HG02759 (cell line): ENCODE measurements at regions not wholly inside any gene's neighbourhood (a gene's known extent, or its start where the extent isn't known, plus 50 kb on each side); places are given as distances from the start of the nearest gene placed in this dataset.
"Not testable (repeated sequence)": the region's sequence is repeated elsewhere in the genome, so short reads cannot be mapped to it uniquely, and the experiment has no call there.

Source experiments
- ATAC-seq: cut with Tn5 transposase; IDR thresholded peaks from one replicate; pipeline ENCODE4 v1.9.1; 2021; ENCODE audit warnings: mild to moderate bottlenecking, moderate library complexity; ENCODE audit not compliant: unreplicated experiment

- no peak for ATAC-seq
Observed at GRCh38 chr13:81382246-81382645, 1041.3 kb upstream of the SPRY2 start.

DNA sequence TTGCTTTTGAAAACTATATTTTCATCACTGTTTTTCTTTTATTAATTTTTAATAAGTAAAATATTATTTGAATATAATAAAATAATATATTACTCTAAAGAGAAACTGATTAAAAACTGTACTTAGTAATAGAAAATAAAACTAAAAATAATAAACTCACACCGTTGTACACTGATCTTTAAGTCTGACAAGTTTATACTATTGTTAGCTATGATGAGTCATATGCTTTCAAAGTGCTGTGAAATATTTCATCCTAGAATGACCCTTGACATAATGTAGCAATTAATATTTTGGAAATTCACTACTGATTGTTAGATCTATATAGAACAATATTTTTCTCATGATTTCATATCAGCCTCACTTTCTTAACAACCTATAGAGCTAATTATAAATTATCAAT is 1040.6 kb upstream of the SPRY2 start:
- ATAC-seq = no peak

GRCh38 chr13:81379183-81379582 is 1038.3 kb upstream of the SPRY2 start:
- ATAC-seq = no peak

GRCh38 chr13:81377921-81378320 is 1037.0 kb upstream of the SPRY2 start:
- no peak for ATAC-seq

GRCh38 chr13:81375709-81376108 is 1034.8 kb upstream of the SPRY2 start:
- no peak for ATAC-seq

GRCh38 chr13:81362711-81363110 is 1021.8 kb upstream of the SPRY2 start:
- ATAC-seq = not testable (repeated sequence)

DNA sequence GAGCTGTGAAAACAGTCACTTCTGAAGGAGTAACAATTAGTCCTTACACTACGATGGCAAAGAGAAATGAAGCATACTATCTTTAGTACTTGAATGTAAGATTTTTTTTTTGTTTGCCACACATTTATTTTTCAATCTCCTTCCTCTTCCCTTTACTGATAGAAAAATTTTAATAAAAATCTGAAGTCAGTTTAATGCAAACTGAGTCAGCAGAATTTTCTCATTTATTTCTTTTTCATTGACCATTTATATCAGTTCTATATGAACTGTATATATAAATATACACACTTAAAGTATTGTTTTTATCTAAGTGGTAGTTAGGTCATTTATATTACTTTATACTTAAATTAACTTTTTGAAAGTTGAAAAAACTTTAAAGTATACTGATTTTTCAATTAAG is 1009.1 kb upstream of the SPRY2 start:
- no peak for ATAC-seq

GRCh38 chr13:81340118-81341069 is 999.5 kb upstream of the SPRY2 start:
- not testable (repeated sequence) for ATAC-seq

GRCh38 chr13:81339666-81340065 is 998.7 kb upstream of the SPRY2 start:
- not testable (repeated sequence) for ATAC-seq

DNA sequence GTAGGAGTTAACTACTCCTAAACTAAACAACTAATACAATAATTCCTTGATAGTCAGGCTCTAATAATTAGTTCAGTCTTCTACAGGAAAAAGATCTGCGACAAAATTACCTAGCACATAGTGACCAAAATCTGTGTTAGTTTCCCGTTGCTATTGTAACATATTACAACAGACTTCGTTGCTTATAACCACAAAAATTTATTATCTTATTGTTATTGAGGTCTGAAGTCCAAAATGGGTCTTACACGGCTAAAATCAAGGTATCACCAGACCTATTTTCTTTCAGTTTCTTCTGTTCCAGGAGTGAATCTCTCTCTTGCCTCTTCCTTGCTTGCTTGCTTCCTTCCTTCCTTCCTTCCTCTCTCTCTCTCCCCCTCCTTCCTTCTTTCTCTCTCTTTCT is 993.6 kb upstream of the SPRY2 start:
- no peak for ATAC-seq

- no peak for ATAC-seq
Observed at GRCh38 chr13:81326913-81327312, 986.0 kb upstream of the SPRY2 start.

GRCh38 chr13:81320516-81320915 is 979.6 kb upstream of the SPRY2 start:
- ATAC-seq = no peak

DNA sequence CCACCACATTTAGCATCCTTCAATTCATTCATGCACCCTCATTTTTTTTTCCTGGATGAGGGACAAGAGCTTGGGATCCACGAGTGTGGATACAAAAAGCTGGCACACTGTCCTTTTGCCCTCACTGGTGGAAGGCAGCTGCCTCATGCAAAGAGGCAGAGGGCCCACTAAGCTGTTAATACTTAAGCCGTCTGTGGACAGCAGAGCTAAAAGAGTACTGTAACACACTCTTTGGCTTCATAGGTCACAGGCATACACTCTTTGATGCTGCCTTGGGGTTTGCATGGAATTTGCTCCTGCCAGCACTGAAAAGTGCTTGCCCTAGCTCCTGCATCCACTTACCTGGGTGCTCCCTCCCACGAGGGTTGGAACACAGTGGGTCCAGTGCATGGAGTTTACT is 978.4 kb upstream of the SPRY2 start:
- ATAC-seq = no peak

DNA sequence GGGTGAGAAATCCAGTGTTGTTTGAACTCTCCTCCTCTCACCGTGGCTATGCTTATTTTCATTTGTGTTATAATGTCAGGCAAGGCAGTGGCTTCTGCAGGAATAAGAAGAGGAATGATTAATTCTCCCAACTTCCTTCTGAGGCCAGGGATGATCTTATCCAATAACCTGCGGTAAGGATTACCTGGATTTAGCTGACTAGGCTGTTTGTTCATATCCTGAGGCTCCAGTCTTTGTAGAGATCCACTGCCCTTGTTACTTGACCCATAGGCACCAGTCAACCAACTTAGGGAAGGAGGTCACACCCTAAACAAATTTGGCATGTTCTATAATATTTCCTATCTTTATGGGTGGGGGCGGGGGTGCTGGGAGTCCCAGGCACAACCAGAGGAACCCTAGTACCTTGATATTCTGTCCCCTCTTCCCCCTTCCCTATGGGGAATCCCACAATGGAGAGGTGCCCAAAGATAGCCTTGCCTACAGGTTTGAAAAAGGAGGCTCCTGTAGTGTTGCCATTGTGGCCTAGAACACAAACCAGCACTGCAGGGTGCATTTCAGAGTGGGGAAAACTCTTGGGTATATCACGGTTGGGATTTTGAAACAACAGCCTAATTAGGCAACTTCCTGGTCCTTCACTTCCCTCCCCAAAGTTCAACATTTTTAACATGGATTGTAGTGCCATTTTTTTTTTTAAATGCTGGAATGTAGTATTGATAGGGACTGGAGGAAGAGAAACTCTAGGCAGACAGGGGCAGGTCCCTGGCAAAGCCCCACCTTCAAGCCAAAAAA is 977.5 kb upstream of the SPRY2 start:
- no peak for ATAC-seq

DNA sequence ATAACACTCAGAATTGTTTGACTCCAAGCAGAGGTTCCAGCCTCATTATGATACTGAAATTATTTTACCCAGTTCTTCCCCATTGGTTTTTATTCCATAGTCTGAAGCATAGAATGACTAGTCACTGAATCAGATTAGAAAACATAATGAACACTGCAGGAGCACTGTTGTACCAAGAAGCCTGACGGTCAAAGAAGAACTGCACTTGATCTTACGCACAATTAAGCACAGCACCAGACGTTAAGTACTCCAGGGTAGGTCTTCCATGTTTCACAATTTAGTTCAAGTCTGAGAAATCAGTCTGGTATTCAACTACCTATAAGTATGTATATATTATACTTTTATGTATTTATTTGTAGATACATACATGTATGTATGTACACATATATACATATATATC is 973.5 kb upstream of the SPRY2 start:
- ATAC-seq = no peak

GRCh38 chr13:81305928-81306327 is 965.0 kb upstream of the SPRY2 start:
- no peak for ATAC-seq

GRCh38 chr13:81304121-81304659 is 963.3 kb upstream of the SPRY2 start:
- ATAC-seq = no peak

GRCh38 chr13:81302677-81303076 is 961.8 kb upstream of the SPRY2 start:
- no peak for ATAC-seq

GRCh38 chr13:81302125-81302524 is 961.2 kb upstream of the SPRY2 start:
- no peak for ATAC-seq

GRCh38 chr13:81295177-81295576 is 954.3 kb upstream of the SPRY2 start:
- no peak for ATAC-seq

DNA sequence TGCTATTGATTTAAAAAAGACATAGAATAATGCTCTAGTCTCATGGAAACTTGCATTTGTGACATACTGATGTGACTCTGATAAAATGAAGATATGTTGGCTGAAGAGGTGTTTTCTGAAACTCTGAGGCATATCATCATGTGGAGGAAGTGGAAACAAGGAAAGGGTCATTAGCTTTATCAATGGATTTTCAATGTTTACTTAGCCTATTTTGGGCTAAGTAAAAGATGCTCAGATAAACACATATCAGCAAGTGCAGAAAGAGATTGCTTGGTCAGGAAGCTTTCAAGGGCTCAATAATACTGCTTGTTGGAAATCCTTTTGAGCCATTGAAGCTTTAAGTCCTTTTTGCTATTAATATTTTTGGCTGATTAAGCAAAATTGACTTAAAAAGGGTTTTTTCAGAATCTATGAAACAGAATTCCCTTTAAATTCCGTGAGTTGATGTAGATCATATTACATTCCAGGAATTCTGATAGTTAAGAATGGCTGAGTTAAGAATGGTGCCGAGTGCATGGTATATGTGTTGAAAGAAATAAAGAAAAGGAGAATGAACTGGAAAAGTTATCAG is 952.8 kb upstream of the SPRY2 start:
- ATAC-seq = no peak
